ENCODE measurements at regions not wholly inside any gene's neighbourhood (a gene's known extent, or its start where the extent isn't known, plus 50 kb on each side); places are given as distances from the start of the nearest gene placed in this dataset.

GRCh38 chr1:189786761-189787160, 690.9 kb downstream of the BRINP3 start:
- ChIA-PET CTCF (ENCODE audit: unreplicated experiment) (no interaction called here), POLR2A (interaction anchor here (0.6 kb wide), 1 partner anchor 10 kb away, joined by 3 read pairs; no protein-coding TSS in a partner anchor)
- no peak for DNase-seq (ENCODE audit: low spot score)
- Histone ChIP-seq H4K20me1 (ENCODE audit: insufficient read depth, low read length) (no peaks in the 10 kb centered on the region), H2AFZ (ENCODE audit: low read length) (no peak overlapping the region), H3K9me3 (ENCODE audit: low read length) (no peaks in the 10 kb centered on the region), H3K36me3 (ENCODE audit: insufficient read depth, low read length) (no peaks in the 10 kb centered on the region), H3K27ac (ENCODE audit: low read depth, low read length, poor library complexity, severe bottlenecking) (no peak overlapping the region), H3K79me2 (ENCODE audit: insufficient read depth, low read depth, low read length) (no peaks in the 10 kb centered on the region), H3K4me3 (ENCODE audit: low read depth, low read length, poor library complexity, severe bottlenecking) (no peak overlapping the region), H3K4me2 (ENCODE audit: low read length) (no peak overlapping the region), H3K9me2 (ENCODE audit: insufficient read depth, low read length) (no peaks in the 10 kb centered on the region), H3K4me1 (ENCODE audit: insufficient read depth, low read length, poor library complexity, severe bottlenecking) (no peaks in the 10 kb centered on the region)
- intact Hi-C loops (cut with micrococcal nuclease; ENCODE audit: unreplicated experiment), result no loop called here
- BruUV-seq (replicated peaks), result no TSS peak
- TF ChIP-seq EZH2phosphoT487 (IDR thresholded peaks at IDR 0.05; ENCODE audit: borderline replicate concordance, low read depth, low read length), result no peak
- TF ChIP-seq CTCF (conservative IDR thresholded peaks at IDR 0.05; ENCODE audit: low read length), result no peak

- ChIA-PET CTCF (ENCODE audit: unreplicated experiment) (no interaction called here), POLR2A (interaction anchor here (0.6 kb wide), 1 partner anchor 10 kb away, joined by 3 read pairs; no protein-coding TSS in a partner anchor)
- Histone ChIP-seq H3K9me3 (ENCODE audit: low read length) (no peaks in the 10 kb centered on the region), H4K20me1 (ENCODE audit: insufficient read depth, low read length) (no peaks in the 10 kb centered on the region), H3K9me2 (ENCODE audit: insufficient read depth, low read length) (no peaks in the 10 kb centered on the region), H3K4me1 (ENCODE audit: insufficient read depth, low read length, poor library complexity, severe bottlenecking) (no peaks in the 10 kb centered on the region), H3K4me2 (ENCODE audit: low read length) (no peak overlapping the region), H2AFZ (ENCODE audit: low read length) (no peak overlapping the region), H3K79me2 (ENCODE audit: insufficient read depth, low read depth, low read length) (no peaks in the 10 kb centered on the region), H3K27ac (ENCODE audit: low read depth, low read length, poor library complexity, severe bottlenecking) (no peak overlapping the region), H3K36me3 (ENCODE audit: insufficient read depth, low read length) (no peaks in the 10 kb centered on the region), H3K4me3 (ENCODE audit: low read depth, low read length, poor library complexity, severe bottlenecking) (no peak overlapping the region)
- intact Hi-C loops (cut with micrococcal nuclease; ENCODE audit: unreplicated experiment), result no loop called here
- no peak for DNase-seq (ENCODE audit: low spot score)
- BruUV-seq (replicated peaks), result no TSS peak
- TF ChIP-seq CTCF (conservative IDR thresholded peaks at IDR 0.05; ENCODE audit: low read length) (no peak), EZH2phosphoT487 (IDR thresholded peaks at IDR 0.05; ENCODE audit: borderline replicate concordance, low read depth, low read length) (no peak)
Observed at GRCh38 chr1:189787201-189787600, 690.5 kb downstream of the BRINP3 start.

- intact Hi-C loops (cut with micrococcal nuclease; ENCODE audit: unreplicated experiment), result no loop called here
- Histone ChIP-seq H3K9me2 (ENCODE audit: insufficient read depth, low read length) (no peaks in the 10 kb centered on the region), H3K36me3 (ENCODE audit: insufficient read depth, low read length) (no peaks in the 10 kb centered on the region), H3K9me3 (ENCODE audit: low read length) (no peaks in the 10 kb centered on the region), H3K4me3 (ENCODE audit: low read depth, low read length, poor library complexity, severe bottlenecking) (no peak overlapping the region), H3K4me2 (ENCODE audit: low read length) (no peak overlapping the region), H3K4me1 (ENCODE audit: insufficient read depth, low read length, poor library complexity, severe bottlenecking) (no peaks in the 10 kb centered on the region), H2AFZ (ENCODE audit: low read length) (no peak overlapping the region), H3K27ac (ENCODE audit: low read depth, low read length, poor library complexity, severe bottlenecking) (no peak overlapping the region), H3K79me2 (ENCODE audit: insufficient read depth, low read depth, low read length) (no peaks in the 10 kb centered on the region), H4K20me1 (ENCODE audit: insufficient read depth, low read length) (no peaks in the 10 kb centered on the region)
- ChIA-PET CTCF (ENCODE audit: unreplicated experiment) (no interaction called here), POLR2A (interaction anchor here (0.6 kb wide), 1 partner anchor 104 kb away, joined by 4 read pairs; no protein-coding TSS in a partner anchor)
- no peak for DNase-seq (ENCODE audit: low spot score)
- no peak for TF ChIP-seq EZH2phosphoT487 (IDR thresholded peaks at IDR 0.05; ENCODE audit: borderline replicate concordance, low read depth, low read length)
- TF ChIP-seq CTCF (conservative IDR thresholded peaks at IDR 0.05; ENCODE audit: low read length), result no peak
- no TSS peak for BruUV-seq (replicated peaks)
Observed at GRCh38 chr1:189790335-189790734, 687.3 kb downstream of the BRINP3 start.

Measured in OCI-LY7 (cell line).